Activated CD4-positive, alpha-beta T cell treated with anti-CD3 and anti-CD28 coated beads, Interleukin-2, amount 50 U/mL, for 16 hours (primary cell): ENCODE measurements at regions not wholly inside any gene's neighbourhood (a gene's known extent, or its start where the extent isn't known, plus 50 kb on each side); places are given as distances from the start of the nearest gene placed in this dataset.
"Not testable (repeated sequence)": the region's sequence is repeated elsewhere in the genome, so short reads cannot be mapped to it uniquely, and the experiment has no call there.

ENCODE experiments used
- DNase-seq: peaks from one replicate; pipeline ENCODE4 v3.0.0-alpha.2; 2020

DNA sequence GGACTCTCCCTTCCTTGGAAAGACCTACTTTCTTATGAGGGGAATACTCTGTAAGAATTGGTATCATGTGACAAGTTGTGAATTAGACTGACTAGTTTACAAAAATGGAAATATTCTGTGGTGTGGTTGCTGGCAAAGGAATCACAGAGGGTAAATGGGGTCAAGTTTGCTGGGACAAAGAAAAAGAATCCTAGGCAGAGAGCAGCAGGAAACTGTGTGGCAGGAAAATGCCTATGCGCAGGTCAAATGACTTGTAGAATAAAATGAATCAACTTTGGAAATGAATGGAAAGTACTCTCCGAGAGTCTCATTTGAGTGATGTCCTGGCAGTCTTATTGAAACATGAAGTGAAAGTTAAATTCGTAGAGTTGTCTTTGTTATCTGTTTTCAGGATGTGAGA is 1250.7 kb downstream of the UQCRFS1 start:
- no peak for DNase-seq

DNA sequence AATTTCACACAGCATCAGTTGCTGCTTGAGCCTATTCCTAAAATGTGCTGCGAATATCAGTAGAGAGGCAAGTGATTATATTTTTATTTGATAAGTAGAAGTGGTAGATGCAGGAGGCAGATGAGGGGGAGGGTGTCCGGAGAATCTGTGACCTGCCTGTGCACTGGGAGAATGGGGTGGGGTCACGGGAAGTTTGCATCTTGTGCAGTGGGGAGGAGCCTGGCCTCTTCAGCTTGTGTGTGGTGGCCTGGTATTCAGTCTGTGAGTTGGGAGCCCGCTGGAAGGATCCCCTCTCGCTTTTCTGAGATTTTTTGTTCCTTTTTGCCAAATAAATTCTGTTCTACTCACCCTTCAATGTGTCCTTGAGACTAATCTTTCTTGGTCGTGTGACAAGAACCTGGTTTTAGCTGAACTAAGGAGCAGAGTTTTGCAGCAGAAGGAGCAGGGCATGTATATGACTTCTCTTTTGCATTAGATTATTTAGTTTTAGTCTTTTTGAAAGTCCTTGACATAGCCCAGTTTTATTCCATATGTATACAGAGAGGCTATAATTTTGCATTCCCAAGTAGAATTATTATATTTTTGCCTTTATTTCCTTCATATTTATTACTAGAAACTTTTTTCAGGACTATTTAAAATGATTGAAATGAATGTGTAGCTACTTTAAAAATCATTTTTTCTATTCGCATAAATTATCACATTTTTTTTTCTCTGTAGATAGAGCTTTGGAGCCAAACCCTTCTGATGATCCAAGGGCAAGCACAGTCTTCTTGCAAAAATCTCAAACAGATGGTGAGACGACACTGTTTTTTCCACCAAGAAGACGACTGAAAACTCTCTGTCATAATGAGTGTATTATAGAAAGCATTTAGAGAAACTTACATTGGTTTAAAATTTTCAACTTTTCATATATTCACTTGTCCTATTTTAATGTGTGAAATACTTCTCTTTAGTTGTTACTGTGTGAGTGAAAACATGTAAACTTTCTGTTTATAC is 1257.2 kb downstream of the UQCRFS1 start:
- no peak for DNase-seq

DNA sequence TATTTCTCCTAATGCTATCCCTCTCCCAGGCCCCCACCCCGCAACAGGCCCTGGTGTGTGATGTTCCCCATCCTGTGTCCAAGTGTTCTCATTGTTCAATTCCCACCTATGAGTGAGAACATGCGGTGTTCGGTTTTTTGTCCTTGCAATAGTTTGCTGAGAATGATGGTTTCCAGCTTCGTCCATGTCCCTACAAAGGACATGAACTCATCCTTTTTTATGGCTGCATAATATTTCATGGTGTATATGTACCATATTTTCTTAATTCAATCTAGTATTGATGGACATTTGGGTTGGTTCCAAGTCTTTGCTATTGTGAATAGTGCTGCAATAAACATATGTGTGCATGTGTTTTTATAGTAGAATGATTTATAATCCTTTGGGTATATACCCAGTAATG is 1270.3 kb downstream of the UQCRFS1 start:
- DNase-seq = not testable (repeated sequence)

DNA sequence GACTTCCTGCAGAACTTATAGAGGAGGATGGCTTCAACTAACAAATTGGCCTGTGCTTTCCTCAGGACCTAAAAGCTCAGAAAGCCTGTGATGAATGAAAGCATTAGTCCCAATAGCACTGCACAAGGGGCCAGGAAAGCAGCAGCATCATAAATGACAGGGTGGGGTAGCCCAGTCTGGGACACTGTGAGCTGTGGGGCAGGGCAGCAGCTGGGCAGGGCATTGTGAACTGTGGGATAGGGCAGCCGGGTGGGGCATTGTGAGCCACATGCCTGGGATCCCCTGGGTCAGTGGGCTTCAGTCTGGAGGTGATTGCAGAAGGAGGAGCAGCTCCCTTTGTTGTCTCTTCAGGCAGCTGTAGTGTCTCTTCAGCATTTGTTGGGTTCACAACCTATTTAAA is 1276.8 kb downstream of the UQCRFS1 start:
- no peak for DNase-seq

DNA sequence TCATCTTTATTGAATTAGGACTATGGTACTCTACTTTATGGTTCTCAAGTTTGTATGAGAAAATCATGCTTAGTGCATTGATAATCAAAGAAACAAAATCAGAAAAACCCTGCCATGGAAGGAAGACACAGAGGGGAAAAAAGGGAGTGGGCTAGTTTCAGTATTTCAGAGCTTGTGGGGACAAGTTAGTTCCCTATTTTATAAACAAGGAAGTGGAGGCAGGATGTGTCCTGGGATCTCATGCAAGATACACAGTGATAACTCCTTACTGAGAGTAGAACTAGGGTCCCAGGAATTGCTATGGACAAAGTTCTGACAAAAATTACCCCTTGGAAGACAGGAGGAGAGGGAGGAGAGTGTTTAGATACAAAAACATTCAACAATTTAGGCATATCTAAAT is 1277.3 kb downstream of the UQCRFS1 start:
- DNase-seq = no peak

DNA sequence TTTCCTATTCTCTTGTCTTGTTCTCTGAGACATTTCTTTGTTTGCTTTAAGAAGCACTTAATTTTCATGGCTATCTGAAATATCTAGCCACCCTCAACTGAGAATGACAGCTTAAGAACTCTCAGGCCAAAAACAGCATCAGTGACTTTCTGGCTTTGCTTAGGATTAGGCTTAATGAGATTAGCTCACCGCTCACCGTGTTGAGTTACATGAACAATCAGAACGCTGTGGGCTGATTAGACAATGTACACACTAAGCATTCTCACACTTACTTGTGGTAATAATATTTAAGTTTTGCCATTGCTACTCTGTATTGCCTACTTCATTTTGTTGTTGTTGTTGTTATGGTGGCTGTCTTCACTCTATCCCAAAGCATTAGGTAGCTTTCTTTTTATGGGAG is 1283.6 kb downstream of the UQCRFS1 start:
- no peak for DNase-seq

DNA sequence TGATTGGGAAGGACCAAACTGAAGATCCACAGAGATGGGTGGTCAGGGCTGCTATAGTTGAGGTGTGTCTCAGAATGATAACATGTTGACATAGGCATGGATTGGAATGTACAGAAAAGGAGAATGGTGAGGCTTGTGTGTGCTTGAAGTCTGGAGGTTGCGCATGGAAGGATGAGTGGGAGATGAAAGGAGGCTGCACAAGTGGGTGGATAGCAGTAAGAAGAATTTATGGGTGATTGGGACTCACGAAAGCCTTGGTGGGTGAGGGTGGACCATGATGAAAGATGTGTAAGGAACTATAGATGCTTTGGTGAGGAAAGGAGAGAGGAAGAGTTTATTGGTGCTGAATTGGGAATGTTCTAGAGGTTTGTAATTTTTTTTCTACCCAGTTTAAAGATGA is 1287.7 kb downstream of the UQCRFS1 start:
- no peak for DNase-seq

DNA sequence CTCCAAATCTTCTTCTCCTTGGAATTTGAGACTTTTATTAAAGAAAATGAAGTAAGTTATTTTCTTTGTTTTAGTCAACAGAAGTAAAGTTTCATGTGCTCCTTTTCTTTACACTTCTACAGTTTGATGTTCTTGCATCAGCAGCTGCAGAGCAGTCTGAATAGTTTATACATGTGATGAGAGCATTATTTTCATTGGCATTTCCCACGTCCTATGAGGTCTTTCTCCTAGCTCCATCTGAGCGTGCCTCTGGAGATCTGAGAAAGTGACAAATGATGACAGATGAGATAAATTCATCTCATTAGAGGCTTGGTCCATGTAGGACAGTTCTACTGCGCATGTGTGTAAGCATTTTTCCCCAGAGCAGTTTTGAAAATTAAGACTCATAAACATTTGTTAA is 1290.0 kb downstream of the UQCRFS1 start:
- DNase-seq = no peak

DNA sequence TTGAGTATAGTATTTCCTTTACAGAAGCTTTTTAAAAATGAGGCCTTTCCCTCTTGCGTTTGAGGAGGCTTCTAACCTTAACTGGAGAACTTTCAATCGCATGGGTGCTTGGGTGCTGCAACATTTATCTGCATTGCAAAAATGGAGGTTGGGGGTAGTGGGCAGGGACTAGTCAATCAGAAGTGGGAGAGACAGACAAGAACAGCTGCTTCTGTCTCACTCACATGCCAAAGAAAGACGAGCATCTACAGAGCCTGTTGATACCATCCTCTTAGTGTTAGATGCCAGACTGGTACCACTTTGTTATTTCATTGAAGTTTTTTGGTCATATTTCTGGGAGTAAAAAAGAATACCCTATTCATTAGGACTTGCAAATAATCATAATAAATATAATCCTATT is 1292.2 kb downstream of the UQCRFS1 start:
- DNase-seq = no peak

DNA sequence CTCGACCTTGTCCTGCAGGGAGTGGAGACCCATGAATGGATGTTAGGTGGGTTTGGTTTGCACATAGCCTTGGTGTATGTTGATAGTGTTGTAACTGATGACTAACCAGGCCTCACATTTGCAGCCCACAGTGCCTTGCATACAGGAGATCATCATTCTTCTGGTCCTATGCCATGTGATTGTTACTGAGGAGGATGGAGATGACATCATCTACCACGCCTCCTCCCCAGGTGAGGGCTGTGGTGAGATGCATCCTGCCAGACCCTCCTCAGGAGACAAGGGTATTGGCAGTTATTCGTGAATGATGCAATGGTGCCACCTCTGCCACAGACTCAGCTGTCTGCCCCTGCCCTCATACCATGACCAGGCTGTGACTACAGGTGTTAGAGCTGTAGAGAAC is 1294.1 kb downstream of the UQCRFS1 start:
- no peak for DNase-seq

DNA sequence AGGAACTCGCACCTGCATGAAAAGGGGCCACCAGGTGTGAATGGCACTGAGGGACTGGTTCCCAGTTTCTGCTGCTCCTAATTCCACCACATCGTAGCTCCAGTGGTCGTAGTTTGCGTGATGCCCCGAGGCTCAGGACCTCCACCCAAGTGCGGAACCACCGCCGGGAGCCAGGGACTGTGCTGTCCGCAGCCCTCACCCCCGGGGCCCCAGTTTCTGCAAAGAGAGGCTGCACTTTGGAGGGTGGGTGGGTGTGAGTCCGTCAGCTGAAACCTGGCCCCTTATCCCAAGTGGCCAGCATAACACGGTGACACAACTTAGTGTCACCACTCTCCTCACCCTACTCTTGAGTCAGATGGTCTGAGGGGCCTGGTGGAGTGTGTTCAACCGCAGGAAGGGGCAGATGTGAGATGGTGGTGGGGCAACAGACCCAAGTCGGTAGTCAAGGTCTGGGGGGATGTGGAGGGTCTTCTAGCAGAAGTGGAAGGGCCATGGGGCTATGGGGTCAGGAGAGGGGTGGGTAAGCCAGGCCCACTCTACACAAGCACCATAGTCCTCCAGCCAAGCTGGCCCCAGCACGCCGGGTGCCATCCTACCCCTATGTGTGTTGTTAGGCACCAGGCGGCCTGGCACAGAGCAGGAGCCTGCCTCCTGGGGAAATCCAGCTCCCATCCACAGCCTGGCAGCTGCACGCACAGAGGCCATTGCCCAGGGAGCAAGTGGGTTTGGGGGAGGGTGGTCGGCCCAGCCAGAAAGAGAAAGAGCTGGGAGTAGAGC is 1301.6 kb downstream of the UQCRFS1 start:
- DNase-seq = no peak

DNA sequence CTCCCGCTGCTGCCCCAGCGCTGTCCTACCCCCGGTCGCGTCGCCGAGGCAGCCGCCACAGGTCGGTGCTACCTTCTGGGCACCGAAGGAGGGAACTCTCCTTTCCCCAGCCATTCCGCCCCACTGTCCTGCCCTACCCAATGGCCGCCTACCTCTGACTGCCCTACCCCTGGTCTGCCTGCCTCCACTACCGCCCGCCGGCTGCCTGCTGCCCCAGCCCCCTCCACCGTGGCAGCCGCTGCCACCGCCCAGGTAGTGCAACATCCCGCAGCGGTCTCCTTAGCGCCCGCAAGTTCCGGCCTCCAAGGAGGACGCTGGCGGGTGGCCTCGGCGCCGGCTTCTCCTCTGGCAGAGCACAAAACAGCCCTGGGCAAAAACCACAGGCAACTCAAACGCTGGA is 1303.1 kb downstream of the UQCRFS1 start:
- DNase-seq = no peak

DNA sequence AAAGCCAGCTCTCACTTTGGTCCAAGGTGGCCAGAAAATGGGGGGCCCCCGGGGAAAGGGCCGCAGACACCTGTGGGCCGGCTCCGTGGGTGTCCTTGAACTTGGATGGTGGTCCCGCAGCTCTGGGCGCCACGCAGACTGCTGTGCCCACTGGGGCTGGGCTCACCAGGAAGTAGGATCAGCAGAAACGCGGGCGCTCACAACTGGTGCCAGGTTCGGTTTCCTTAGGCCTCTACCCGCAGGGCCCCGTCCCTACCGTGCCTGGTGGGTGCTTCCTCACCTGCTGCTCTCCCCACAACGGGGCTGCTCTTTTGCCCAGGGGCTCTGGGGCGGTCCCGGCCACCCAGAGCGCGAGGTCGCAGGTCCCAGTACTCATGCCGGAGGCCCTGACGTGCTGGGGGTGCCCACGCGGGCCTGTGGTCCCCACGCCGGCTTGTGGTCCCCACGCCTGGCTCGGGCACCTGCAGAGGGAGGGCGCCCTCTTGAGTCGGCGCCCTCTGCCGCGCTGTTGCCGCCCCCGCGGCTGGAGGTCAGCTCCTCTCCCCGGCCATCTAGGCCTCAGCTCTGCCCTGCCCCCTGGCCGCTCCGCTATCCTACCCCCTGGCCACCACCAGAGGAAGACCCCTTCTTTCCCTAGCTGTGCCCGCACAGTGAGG is 1303.6 kb downstream of the UQCRFS1 start:
- DNase-seq = no peak

DNA sequence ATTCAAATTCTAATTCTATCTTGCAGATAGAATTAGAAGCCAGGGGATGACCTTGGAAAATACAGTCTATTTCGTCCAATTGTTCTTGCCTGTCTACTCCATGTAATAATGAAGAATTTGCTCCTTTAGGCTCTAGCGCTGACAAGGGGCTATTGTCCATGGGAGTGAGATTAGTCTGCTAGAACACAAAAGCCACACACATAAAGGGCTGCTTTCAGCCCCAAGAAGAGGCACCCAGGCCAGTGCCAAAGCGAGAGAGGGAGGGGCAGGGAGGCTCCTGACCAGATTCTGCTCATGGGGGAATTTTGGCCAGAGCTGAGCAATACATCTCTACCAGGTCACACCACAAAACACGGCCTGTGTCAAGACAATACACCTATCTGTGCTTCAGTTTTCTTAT is 1306.9 kb downstream of the UQCRFS1 start:
- DNase-seq = no peak

DNA sequence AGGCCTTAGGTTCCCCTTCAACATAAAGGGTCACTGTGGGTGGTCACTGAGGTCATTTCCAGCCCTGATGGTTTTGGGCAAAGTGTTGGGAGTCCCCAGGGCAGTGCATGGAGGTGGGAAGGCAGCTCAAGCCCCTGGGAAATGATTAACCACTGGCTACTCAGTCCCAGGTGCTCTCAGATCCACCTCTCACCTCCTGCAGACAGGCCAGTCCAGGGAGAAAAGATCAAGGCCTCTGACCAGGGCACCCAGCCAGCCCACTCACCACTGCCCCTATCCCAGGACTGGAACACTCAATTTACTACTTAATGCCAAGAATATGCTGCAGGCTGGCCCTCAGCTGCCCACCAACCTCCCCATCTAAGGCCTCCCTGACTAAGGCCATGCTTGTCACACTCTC is 1307.9 kb downstream of the UQCRFS1 start:
- no peak for DNase-seq

DNA sequence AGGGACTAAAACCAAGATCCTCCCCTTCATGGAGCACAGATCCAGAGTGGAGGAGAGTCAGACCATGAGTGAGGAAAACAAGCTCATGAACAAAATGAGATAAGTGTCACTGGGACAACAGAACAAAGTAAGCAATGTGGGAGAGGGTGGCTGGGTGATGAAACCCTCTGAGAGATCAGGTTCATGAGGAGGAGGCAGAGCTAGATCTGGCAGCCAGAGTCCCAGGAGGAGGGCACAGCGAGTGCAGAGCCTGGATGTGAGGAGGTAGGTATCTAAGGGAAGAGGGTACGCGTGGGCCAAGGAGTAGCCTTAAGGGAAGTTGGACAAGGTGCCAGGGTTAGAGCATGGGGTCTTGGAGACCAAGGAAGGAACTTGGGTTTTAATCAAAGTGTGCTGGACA is 1311.9 kb downstream of the UQCRFS1 start:
- DNase-seq = no peak

DNA sequence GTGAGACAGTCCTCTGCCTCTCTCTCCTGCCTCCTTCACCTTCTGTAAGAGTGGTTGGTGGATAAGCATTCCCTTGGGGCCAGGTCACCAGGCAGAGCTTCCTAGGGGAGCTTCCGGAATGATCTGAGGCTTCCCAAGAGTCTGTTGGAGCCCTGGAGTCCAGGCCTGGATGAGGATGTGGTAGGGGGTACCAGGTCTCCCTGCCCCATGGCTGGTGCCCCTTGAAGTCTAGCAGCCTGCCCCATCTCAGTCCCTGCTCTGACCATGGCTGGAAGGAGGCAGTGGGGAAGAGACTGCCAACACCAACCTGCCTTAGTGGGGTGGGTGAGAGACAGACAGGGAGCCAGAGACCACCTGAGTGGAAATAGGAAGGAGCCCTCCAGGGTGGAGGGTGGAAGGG is 1316.9 kb downstream of the UQCRFS1 start:
- DNase-seq = no peak

DNA sequence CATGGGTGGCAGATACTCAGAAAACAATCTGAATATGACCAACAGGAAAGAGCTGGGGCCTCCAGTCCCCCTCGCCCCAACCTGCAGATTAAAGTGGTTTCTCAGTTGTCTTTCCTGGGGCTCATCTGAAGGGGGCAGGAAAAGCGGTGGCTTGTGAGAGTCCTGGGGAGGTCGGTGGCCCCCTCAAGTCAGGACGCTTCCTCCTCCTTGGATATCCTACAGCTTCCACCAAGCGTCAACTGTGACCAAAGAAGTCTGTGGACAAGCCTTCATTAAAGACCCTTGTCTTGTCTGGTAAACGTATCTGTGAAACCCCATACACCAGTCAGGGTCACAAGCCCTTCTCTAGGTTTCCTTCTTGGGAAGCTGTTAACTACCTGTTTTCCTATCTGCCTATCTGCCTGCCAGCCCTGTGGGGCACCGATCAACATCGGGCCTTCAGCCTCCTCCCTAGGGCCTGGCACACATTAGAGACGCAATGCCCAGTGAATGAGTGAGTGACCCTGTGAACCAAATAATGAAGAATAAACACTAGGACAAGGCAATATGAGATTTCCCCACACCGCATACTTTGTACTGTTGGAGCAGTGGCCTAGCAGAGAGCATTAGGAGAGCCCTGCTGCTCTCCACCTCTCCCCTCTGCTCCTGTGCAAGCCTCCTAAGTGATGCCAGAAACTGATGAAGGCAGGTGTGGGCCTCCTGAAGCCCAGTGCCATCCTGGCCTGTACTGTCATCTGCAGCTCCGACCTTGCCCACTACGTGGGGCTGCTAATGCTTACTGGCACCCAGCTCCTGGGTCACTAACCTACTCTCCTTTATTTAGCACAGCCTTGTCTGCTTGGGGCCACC is 1317.8 kb downstream of the UQCRFS1 start:
- DNase-seq = no peak

DNA sequence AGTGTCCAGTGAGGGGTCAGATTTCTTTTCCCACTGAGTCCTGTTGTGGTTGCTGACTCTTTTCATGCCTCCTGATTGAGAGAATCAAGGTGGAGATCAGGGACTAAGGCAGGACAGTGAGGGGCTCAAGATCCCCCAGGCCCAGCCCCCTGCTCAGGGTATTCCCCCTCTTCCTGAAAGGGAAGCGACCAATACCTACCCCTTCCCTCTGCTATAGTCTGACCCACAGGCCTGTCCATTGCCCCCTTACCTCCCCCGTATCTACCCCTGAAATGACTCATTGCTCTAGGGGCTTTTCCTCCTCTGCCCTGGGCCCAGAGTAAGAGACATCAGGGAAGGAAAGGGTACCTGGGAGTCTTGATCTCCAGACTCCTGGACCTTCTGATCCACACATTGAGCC is 1320.5 kb downstream of the UQCRFS1 start:
- DNase-seq = no peak

DNA sequence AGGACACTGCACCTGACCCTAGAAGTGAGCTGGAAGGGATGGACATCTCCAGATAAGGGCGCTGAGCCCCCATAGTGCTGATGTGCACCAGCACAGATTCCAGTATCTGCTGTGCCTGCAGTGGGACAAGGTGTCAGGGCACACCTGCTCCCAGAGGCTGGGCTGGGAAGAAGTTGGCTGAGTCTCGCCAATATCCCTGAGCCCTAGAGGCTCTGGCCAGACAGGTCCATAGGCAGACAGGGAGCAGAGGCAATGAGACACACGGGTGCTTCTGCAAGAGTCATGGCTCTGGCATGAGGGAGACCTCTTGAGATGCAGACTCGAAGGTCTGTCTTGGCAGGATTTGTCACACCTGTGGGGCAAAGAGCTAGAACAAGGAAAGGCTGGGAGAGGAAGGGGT is 1321.5 kb downstream of the UQCRFS1 start:
- no peak for DNase-seq

DNA sequence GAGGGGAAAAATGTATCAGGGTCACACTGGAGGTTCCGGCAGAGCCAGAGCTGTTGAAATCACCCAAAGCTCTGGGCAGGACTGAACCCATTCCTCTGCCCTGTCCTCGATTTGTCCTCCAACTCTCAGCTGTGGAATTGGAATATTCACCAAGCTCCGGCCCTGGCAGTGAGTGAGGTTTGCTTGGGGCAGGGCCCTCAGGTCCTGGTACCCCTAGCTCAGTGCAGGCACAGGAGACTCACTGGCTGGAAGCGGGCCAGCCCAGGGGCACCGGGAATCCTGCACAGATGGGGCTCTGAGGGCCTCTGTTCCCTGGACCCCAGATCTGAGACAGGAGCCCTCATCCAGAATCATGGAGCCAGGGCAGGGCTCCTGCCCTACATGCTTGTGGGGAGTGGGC is 1322.3 kb downstream of the UQCRFS1 start:
- no peak for DNase-seq

DNA sequence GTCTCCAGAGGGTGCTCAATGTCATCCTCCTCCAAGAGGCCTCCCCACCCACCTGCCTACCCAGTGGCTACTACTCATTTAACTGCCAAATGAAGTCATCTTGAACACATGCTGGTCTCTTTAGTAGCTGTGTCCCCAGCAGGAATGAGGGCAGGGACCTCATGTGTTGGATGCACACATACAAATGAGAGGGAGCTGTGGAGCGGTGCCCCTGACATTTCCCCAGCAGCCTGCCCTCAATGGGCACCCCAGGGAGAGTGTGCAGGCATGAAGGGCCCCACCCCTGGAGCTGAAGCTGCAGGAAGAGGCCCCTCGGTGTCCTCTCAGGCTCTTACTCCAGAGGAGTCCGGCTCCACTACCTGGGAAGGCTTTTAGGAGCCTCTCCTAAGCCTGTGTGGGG is 1322.7 kb downstream of the UQCRFS1 start:
- no peak for DNase-seq

DNA sequence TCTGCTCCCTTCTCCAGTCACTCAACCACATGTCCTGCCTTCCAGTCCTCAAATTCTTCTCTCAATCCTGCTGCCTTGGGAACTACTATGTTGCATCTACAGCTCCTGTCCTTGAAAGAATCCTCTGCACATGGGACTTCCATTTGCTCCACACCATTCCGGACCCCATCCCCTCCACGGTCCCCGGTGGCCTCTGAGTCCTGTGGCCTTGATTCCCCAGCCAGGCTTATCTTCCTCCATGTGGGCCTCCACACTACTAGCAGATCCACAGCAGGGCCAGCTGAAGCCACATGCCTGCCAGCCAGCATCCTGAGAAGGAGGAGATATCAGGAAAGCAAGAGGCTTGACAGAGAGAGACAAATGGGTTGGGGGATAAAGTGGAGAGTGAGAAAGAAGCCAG is 1323.8 kb downstream of the UQCRFS1 start:
- DNase-seq = no peak
